ENCODE measurements at regions not wholly inside any gene's neighbourhood (a gene's known extent, or its start where the extent isn't known, plus 50 kb on each side); places are given as distances from the start of the nearest gene placed in this dataset.

- TF ChIP-seq, protein P1, sequence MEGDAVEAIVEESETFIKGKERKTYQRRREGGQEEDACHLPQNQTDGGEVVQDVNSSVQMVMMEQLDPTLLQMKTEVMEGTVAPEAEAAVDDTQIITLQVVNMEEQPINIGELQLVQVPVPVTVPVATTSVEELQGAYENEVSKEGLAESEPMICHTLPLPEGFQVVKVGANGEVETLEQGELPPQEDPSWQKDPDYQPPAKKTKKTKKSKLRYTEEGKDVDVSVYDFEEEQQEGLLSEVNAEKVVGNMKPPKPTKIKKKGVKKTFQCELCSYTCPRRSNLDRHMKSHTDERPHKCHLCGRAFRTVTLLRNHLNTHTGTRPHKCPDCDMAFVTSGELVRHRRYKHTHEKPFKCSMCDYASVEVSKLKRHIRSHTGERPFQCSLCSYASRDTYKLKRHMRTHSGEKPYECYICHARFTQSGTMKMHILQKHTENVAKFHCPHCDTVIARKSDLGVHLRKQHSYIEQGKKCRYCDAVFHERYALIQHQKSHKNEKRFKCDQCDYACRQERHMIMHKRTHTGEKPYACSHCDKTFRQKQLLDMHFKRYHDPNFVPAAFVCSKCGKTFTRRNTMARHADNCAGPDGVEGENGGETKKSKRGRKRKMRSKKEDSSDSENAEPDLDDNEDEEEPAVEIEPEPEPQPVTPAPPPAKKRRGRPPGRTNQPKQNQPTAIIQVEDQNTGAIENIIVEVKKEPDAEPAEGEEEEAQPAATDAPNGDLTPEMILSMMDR (IDR thresholded peaks at IDR 0.05), result no peak
- no peak for TF ChIP-seq EZH2 (IDR thresholded peaks at IDR 0.05)
Observed at GRCh38 chr2:7837237-7837760, 844.6 kb upstream of the ID2 start.
